K562 (cell line): ENCODE measurements at regions not wholly inside any gene's neighbourhood (a gene's known extent, or its start where the extent isn't known, plus 50 kb on each side); places are given as distances from the start of the nearest gene placed in this dataset.

Source experiments
- ATAC-seq: fragments of 200-7000 bp; cut with Tn5 transposase; 3 replicates; pipeline ENCODE4 v1.9.1; 2020; ENCODE audit warnings: moderate library complexity
- BruUV-seq: library from RNA; stranded (reverse); fragments of 400-500 nt; replicated peaks from 2 replicates; lab custom pipeline; 2021; lab: Mats Ljungman, UMichigan
- CTCF ChIA-PET: fragments of 300-600 bp; formaldehyde crosslinking; extraction: SDS; loops from one replicate; lab custom pipeline; 2021; ENCODE audit warnings: low intra/inter-chr PET ratio; lab: Yijun Ruan, JAX
- POLR2A ChIA-PET: fragments of 300-600, 350-650 bp; sonication (Branson Sonifier 250); formaldehyde crosslinking; extraction: SDS; loops from one replicate; lab custom pipeline; 2021; ENCODE audit warnings: antibody characterized with exemption, inconsistent platforms; lab: Yijun Ruan, JAX
- DNase-seq, 4 experiments: peaks; one replicate each; pipeline versions ENCODE4 v3.0.0 to v3.0.0-alpha.2; 2011 to 2018; ENCODE audit warnings: low spot score in 3 of 4, mixed read lengths in 3 of 4; ENCODE audit errors: extremely low read depth in 1 of 4
- FAIRE-seq: peaks from 2 replicates; lab custom pipeline; 2011; peaks lifted over from hg19 to GRCh38; lab: Jason Lieb, UNC
- H2AFZ ChIP-seq: 2 replicates; pipeline ENCODE4 v1.6.0; 2011; ENCODE audit warnings: low read depth, low read length, control low read depth, inconsistent platforms
- H3K27ac ChIP-seq: fragments of 200-600 bp; 3 replicates; pipeline ENCODE4 v1.8.0; 2011; ENCODE audit warnings: low read depth, mild to moderate bottlenecking, control low read depth, inconsistent platforms, low read length, moderate library complexity, mixed read lengths; ENCODE audit errors: extremely low read depth
- H3K27me3 ChIP-seq, 2 experiments: fragments of 300-600 bp in 1 of 2; 2 replicates in 1 of 2; 3 replicates in 1 of 2; pipeline versions ENCODE4 v1.6.0 to v1.8.0; 2011; ENCODE audit warnings: inconsistent platforms in 2 of 2, low read length in 2 of 2, mild to moderate bottlenecking in 1 of 2, mixed read lengths in 1 of 2, moderate library complexity in 1 of 2; ENCODE audit not compliant: control insufficient read depth in 2 of 2, insufficient read depth in 2 of 2
- H3K36me3 ChIP-seq: fragments of 300-600 bp; 3 replicates; pipeline ENCODE4 v1.8.0; 2011; ENCODE audit warnings: mild to moderate bottlenecking, low read length, inconsistent platforms; ENCODE audit not compliant: control insufficient read depth, insufficient read depth
- H3K4me1 ChIP-seq, 2 experiments: fragments of 200-600 bp in 1 of 2; replicated peaks in 1 of 2; 2 replicates in 1 of 2; 3 replicates in 1 of 2; pipeline versions ENCODE4 v1.5.1 to v1.8.0; 2011; ENCODE audit warnings: inconsistent platforms in 2 of 2, low read length in 2 of 2, mild to moderate bottlenecking in 1 of 2, mixed read lengths in 1 of 2, moderate library complexity in 1 of 2; ENCODE audit not compliant: control insufficient read depth in 2 of 2, insufficient read depth in 2 of 2
- H3K4me2 ChIP-seq: 2 replicates; pipeline ENCODE4 v1.6.1; 2011; ENCODE audit warnings: low read length, control low read depth, inconsistent platforms, mixed read lengths; ENCODE audit not compliant: insufficient read depth
- H3K4me3 ChIP-seq: fragments of 200-600 bp; sonication (generic), shearing (Covaris generic); 2 replicates; pipeline ENCODE4 v1.5.1; 2016; ENCODE audit warnings: control low read depth, inconsistent platforms
- H3K79me2 ChIP-seq: fragments of 200-600 bp; 3 replicates; pipeline ENCODE4 v1.8.0; 2011; ENCODE audit warnings: low read length, inconsistent platforms; ENCODE audit not compliant: control insufficient read depth, insufficient read depth
- H3K9ac ChIP-seq, 2 experiments: 2 replicates each; pipeline versions ENCODE4 v1.6.0 to v1.6.1; 2011; ENCODE audit warnings: low read depth in 2 of 2, low read length in 2 of 2, control low read depth in 1 of 2, inconsistent platforms in 1 of 2, mild to moderate bottlenecking in 1 of 2, mixed read lengths in 1 of 2; ENCODE audit not compliant: insufficient read depth in 1 of 2
- H3K9me1 ChIP-seq: one replicate; pipeline ENCODE4 v1.6.0; 2011; ENCODE audit warnings: inconsistent platforms, mild to moderate bottlenecking, low read length, moderate library complexity; ENCODE audit not compliant: control insufficient read depth, insufficient read depth
- H3K9me3 ChIP-seq: replicated peaks from 2 replicates; pipeline ENCODE4 v1.5.1; 2011; ENCODE audit warnings: low read depth, low read length, inconsistent platforms; ENCODE audit not compliant: control insufficient read depth, insufficient read depth
- H4K20me1 ChIP-seq: replicated peaks from 2 replicates; pipeline ENCODE4 v1.6.1; 2011; ENCODE audit warnings: low read length, inconsistent platforms, mixed read lengths; ENCODE audit not compliant: control insufficient read depth, insufficient read depth
- CEBPG ChIP-seq, 3 experiments: fragments of 200-800 bp in 1 of 3; sonication (Bioruptor generic) in 1 of 3; sonication (generic) in 1 of 3; formaldehyde crosslinking in 1 of 3; IDR thresholded peaks in 2 of 3; conservative IDR thresholded peaks in 1 of 3; 2 replicates each; pipeline versions ENCODE4 v1.6.1 to v1.8.0; 2016 to 2022; ENCODE audit warnings: missing compliant biosample characterization in 2 of 3, missing genetic modification characterization in 2 of 3, mild to moderate bottlenecking in 1 of 3, missing genetic modification reagents in 1 of 3
- FUS ChIP-seq: fragments of 200-400 bp; formaldehyde crosslinking; optimal IDR thresholded peaks from 2 replicates; pipeline ENCODE3; 2017; ENCODE audit warnings: low read depth, low read length
- MECOM ChIP-seq: fragments of 250-450 bp; sonication (Bioruptor Pico); IDR thresholded peaks from 2 replicates; pipeline ENCODE4 v1.8.0; 2022; ENCODE audit warnings: inconsistent platforms
- NCOA1 ChIP-seq: fragments of 450-650 bp; IDR thresholded peaks from 2 replicates; pipeline ENCODE4 v1.6.1; 2016; ENCODE audit warnings: low read depth
- PHB2 ChIP-seq: fragments of 450-650 bp; IDR thresholded peaks from 2 replicates; pipeline ENCODE4 v1.6.1; 2017; ENCODE audit warnings: low read depth
- RUNX1 ChIP-seq: sonication (generic); IDR thresholded peaks from 2 replicates; pipeline ENCODE4 v1.6.1; 2016; ENCODE audit warnings: antibody characterized with exemption, low read depth
- SMARCE1 ChIP-seq: fragments of 450-650 bp; IDR thresholded peaks from 2 replicates; pipeline ENCODE4 v1.7.1; 2016; ENCODE audit warnings: mild to moderate bottlenecking
- ZNF133 ChIP-seq: fragments of 250-450 bp; sonication (Bioruptor Pico); IDR thresholded peaks from 2 replicates; pipeline ENCODE4 v1.4.0; 2020; ENCODE audit warnings: mild to moderate bottlenecking
- ZNF79 ChIP-seq: fragments of 250-450 bp; sonication (Bioruptor Pico); IDR thresholded peaks from 2 replicates; pipeline ENCODE4 v1.4.0; 2020; ENCODE audit warnings: low read depth, mild to moderate bottlenecking, moderate library complexity
- WGBS: fragments of 100-300 bp; shearing (Covaris generic); methylation state at CpG from one replicate; pipeline ENCODE4 v1.1.6; 2016; ENCODE audit warnings: low coverage, mixed read lengths; ENCODE audit not compliant: insufficient coverage; ENCODE audit errors: missing lambda C conversion rate; 5-methylcytosine and 5-hydroxymethylcytosine counted together
- in situ Hi-C: fragments of 300-500 bp; cut with MboI; formaldehyde crosslinking; loops from 4 replicates; pipeline ENCODE4 v1.15.0; 2018; ENCODE audit warnings: inconsistent platforms, mixed read lengths
- intact Hi-C: fragments of 100-400 bp; cut with micrococcal nuclease; formaldehyde crosslinking; loops from 2 replicates; pipeline ENCODE4 v1.14.2; 2022

DNA sequence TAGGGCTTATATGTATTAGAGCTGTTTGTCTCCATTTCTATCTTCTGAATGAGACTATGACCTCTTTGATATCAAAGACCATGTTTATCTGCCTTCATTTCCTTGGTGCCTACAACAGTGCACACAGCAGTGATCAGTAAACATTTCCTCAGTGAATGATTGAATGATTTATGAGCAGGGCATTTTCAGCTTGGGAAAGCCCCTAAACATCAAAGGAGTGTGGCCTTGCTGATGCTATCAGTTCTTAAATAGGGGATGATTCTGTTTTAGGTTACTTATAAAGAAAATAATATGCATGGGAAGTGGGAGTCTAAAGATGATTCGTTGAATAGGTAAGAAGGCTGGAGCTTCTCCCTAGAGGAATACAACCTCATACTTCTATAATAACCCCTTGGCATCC, 425.3 kb downstream of the ZNF521 start:
- Histone ChIP-seq H3K27ac (no peak overlapping the region), H3K4me2 (no peak overlapping the region), H2AFZ (no peak overlapping the region), H4K20me1 (no peaks in the 10 kb centered on the region), H3K36me3 (no peaks in the 10 kb centered on the region), H3K27me3 (no peaks in the 10 kb centered on the region; a peak in 1 of 5 replicates), H3K4me3 (no peak overlapping the region), H3K4me1 (no peaks in the 10 kb centered on the region), H3K79me2 (no peaks in the 10 kb centered on the region), H3K9me1 (no peaks in the 10 kb centered on the region), H3K9me3 (no peaks in the 10 kb centered on the region), H3K9ac (no peak overlapping the region)
- BruUV-seq, result no TSS peak
- WGBS, result 0% methylated on average over 1 of the region's 1 CpG
- FAIRE-seq, result no peak
- no peak for DNase-seq
- ChIA-PET POLR2A (no interaction called here), CTCF (no interaction called here)
- TF ChIP-seq FUS, result no peak
- no peak for TF ChIP-seq CEBPG (CRISPR knock-in tag; IDR thresholded peaks at IDR 0.05)
- TF ChIP-seq CEBPG (tag; conservative IDR thresholded peaks at IDR 0.05 in 1 of 2, IDR thresholded peaks at IDR 0.05 in 1 of 2), result no peak
- TF ChIP-seq ZNF133 (CRISPR knock-in tag), result no peak
- no peak for TF ChIP-seq PHB2
- TF ChIP-seq RUNX1, result no peak
- no peak for TF ChIP-seq ZNF79 (CRISPR knock-in tag)
- no peak for TF ChIP-seq NCOA1
- no peak for TF ChIP-seq SMARCE1
- TF ChIP-seq MECOM (CRISPR knock-in tag), result no peak
- intact Hi-C loops (no loop called here), in situ Hi-C loops (no loop called here)
- no peak for ATAC-seq
